WTC11 (cell line): ENCODE measurements at regions not wholly inside any gene's neighbourhood (a gene's known extent, or its start where the extent isn't known, plus 50 kb on each side); places are given as distances from the start of the nearest gene placed in this dataset.

ENCODE experiments used
- FOXK1 ChIP-seq: sonication (generic); formaldehyde crosslinking; IDR thresholded peaks from 2 replicates; pipeline ENCODE4 v1.8.0; 2022; ENCODE audit warnings: mild to moderate bottlenecking, moderate library complexity, missing genetic modification reagents
- IRF2 ChIP-seq: sonication (generic); formaldehyde crosslinking; IDR thresholded peaks from 2 replicates; pipeline ENCODE4 v1.8.0; 2022; ENCODE audit warnings: low read depth, missing genetic modification reagents, borderline replicate concordance
- OVOL2 ChIP-seq: fragments of 250-450 bp; sonication (Bioruptor Pico); IDR thresholded peaks from 2 replicates; pipeline ENCODE4 v1.9.0; 2021; ENCODE audit warnings: mild to moderate bottlenecking, borderline replicate concordance
- SP1 ChIP-seq: sonication (generic); formaldehyde crosslinking; conservative IDR thresholded peaks from 2 replicates; pipeline ENCODE4 v1.8.1; 2022; ENCODE audit warnings: missing genetic modification reagents
- ZNF232 ChIP-seq: sonication (generic); formaldehyde crosslinking; IDR thresholded peaks from 2 replicates; pipeline ENCODE4 v1.8.0; 2022; ENCODE audit warnings: mild to moderate bottlenecking, missing genetic modification reagents
- TF ChIP-seq, protein P1 (sequence below): fragments of 200-600 bp; IDR thresholded peaks from 2 replicates; pipeline ENCODE4 v1.8.0; 2022; ENCODE audit warnings: antibody characterized with exemption
- TF ChIP-seq, protein P2 (sequence below): sonication (generic); formaldehyde crosslinking; IDR thresholded peaks from 2 replicates; pipeline ENCODE4 v1.8.0; 2022; ENCODE audit warnings: mild to moderate bottlenecking, missing genetic modification reagents
- TF ChIP-seq, protein P3 (sequence below): sonication (generic); formaldehyde crosslinking; IDR thresholded peaks from 2 replicates; pipeline ENCODE4 v1.8.0; 2023; ENCODE audit warnings: missing genetic modification reagents
- TF ChIP-seq, protein P4 (sequence below): sonication (generic); formaldehyde crosslinking; IDR thresholded peaks from 2 replicates; pipeline ENCODE4 v1.8.1; 2022; ENCODE audit warnings: low read depth, mild to moderate bottlenecking, moderate library complexity, missing genetic modification reagents, borderline replicate concordance
- TF ChIP-seq, protein P5 (sequence below): sonication (generic); formaldehyde crosslinking; IDR thresholded peaks from 2 replicates; pipeline ENCODE4 v1.8.1; 2023; ENCODE audit warnings: mild to moderate bottlenecking, missing genetic modification reagents

- TF ChIP-seq, protein P1, sequence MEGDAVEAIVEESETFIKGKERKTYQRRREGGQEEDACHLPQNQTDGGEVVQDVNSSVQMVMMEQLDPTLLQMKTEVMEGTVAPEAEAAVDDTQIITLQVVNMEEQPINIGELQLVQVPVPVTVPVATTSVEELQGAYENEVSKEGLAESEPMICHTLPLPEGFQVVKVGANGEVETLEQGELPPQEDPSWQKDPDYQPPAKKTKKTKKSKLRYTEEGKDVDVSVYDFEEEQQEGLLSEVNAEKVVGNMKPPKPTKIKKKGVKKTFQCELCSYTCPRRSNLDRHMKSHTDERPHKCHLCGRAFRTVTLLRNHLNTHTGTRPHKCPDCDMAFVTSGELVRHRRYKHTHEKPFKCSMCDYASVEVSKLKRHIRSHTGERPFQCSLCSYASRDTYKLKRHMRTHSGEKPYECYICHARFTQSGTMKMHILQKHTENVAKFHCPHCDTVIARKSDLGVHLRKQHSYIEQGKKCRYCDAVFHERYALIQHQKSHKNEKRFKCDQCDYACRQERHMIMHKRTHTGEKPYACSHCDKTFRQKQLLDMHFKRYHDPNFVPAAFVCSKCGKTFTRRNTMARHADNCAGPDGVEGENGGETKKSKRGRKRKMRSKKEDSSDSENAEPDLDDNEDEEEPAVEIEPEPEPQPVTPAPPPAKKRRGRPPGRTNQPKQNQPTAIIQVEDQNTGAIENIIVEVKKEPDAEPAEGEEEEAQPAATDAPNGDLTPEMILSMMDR: no peak
- TF ChIP-seq, protein P2, sequence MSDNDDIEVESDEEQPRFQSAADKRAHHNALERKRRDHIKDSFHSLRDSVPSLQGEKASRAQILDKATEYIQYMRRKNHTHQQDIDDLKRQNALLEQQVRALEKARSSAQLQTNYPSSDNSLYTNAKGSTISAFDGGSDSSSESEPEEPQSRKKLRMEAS: no peak
- no peak for TF ChIP-seq IRF2
- TF ChIP-seq, protein P3, sequence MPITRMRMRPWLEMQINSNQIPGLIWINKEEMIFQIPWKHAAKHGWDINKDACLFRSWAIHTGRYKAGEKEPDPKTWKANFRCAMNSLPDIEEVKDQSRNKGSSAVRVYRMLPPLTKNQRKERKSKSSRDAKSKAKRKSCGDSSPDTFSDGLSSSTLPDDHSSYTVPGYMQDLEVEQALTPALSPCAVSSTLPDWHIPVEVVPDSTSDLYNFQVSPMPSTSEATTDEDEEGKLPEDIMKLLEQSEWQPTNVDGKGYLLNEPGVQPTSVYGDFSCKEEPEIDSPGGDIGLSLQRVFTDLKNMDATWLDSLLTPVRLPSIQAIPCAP: no peak
- TF ChIP-seq ZNF232 (CRISPR knock-in tag): no peak
- TF ChIP-seq, protein P4, sequence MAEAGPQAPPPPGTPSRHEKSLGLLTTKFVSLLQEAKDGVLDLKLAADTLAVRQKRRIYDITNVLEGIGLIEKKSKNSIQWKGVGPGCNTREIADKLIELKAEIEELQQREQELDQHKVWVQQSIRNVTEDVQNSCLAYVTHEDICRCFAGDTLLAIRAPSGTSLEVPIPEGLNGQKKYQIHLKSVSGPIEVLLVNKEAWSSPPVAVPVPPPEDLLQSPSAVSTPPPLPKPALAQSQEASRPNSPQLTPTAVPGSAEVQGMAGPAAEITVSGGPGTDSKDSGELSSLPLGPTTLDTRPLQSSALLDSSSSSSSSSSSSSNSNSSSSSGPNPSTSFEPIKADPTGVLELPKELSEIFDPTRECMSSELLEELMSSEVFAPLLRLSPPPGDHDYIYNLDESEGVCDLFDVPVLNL (CRISPR knock-in tag): no peak
- TF ChIP-seq, protein P5, sequence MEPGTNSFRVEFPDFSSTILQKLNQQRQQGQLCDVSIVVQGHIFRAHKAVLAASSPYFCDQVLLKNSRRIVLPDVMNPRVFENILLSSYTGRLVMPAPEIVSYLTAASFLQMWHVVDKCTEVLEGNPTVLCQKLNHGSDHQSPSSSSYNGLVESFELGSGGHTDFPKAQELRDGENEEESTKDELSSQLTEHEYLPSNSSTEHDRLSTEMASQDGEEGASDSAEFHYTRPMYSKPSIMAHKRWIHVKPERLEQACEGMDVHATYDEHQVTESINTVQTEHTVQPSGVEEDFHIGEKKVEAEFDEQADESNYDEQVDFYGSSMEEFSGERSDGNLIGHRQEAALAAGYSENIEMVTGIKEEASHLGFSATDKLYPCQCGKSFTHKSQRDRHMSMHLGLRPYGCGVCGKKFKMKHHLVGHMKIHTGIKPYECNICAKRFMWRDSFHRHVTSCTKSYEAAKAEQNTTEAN (CRISPR knock-in tag): no peak
- TF ChIP-seq OVOL2 (CRISPR knock-in tag): no peak
- TF ChIP-seq SP1 (CRISPR knock-in tag): no peak
- no peak for TF ChIP-seq FOXK1 (CRISPR knock-in tag)
Observed at GRCh38 chr12:89890161-89890560, 181.5 kb upstream of the ATP2B1 start.
